ENCODE measurements at regions not wholly inside any gene's neighbourhood (a gene's known extent, or its start where the extent isn't known, plus 50 kb on each side); places are given as distances from the start of the nearest gene placed in this dataset.

GRCh38 chr6:108778421-108779186, 69.6 kb upstream of the ARMC2 start:
- no peak for DNase-seq

- DNase-seq: peak; percentile 23
These were observed 68.5 kb upstream of the ARMC2 start for GRCh38 chr6:108779536-108780275.

GRCh38 chr6:108780784-108781183, 67.4 kb upstream of the ARMC2 start:
- DNase-seq: no peak

- peak; percentile 49 for DNase-seq
These were observed 66.7 kb upstream of the ARMC2 start for GRCh38 chr6:108781419-108782100.

GRCh38 chr6:108782179-108783041, 65.8 kb upstream of the ARMC2 start:
- peak; percentile 81 for DNase-seq

- no peak for DNase-seq
These were observed 62.6 kb upstream of the ARMC2 start for GRCh38 chr6:108785653-108786052.

- DNase-seq: no peak
These were observed 59.8 kb upstream of the ARMC2 start for GRCh38 chr6:108788416-108788815.

- no peak for DNase-seq
These were observed 58.7 kb upstream of the ARMC2 start for GRCh38 chr6:108789475-108789874.

GRCh38 chr6:108791700-108792099, 56.5 kb upstream of the ARMC2 start:
- DNase-seq: no peak

GRCh38 chr6:108793516-108794251, 54.5 kb upstream of the ARMC2 start:
- DNase-seq: peak; percentile 36

- no peak for DNase-seq
These were observed 53.1 kb upstream of the ARMC2 start for GRCh38 chr6:108795122-108795521.

GRCh38 chr6:108795814-108796213, 52.4 kb upstream of the ARMC2 start:
- no peak for DNase-seq

- no peak for DNase-seq
These were observed 51.3 kb upstream of the ARMC2 start for GRCh38 chr6:108796875-108797274.

- peak; percentile 52 for DNase-seq
These were observed 50.1 kb upstream of the ARMC2 start for GRCh38 chr6:108797951-108798669.

Data from fibroblast of skin of abdomen (primary cell).